ENCODE measurements at regions not wholly inside any gene's neighbourhood (a gene's known extent, or its start where the extent isn't known, plus 50 kb on each side); places are given as distances from the start of the nearest gene placed in this dataset.
"Not testable (repeated sequence)": the region's sequence is repeated elsewhere in the genome, so short reads cannot be mapped to it uniquely, and the experiment has no call there.

- no peak for DNase-seq
Measured at GRCh38 chr1:101588677-101589076, 351.9 kb downstream of the S1PR1 start.

GRCh38 chr1:101592845-101593244 lies 356.0 kb downstream of the S1PR1 start:
- no peak for DNase-seq

GRCh38 chr1:101595881-101596374 lies 359.1 kb downstream of the S1PR1 start:
- no peak for DNase-seq

GRCh38 chr1:101600615-101601014 lies 363.8 kb downstream of the S1PR1 start:
- DNase-seq, result not testable (repeated sequence)

GRCh38 chr1:101603726-101604125 lies 366.9 kb downstream of the S1PR1 start:
- DNase-seq, result no peak

- no peak for DNase-seq
Measured at GRCh38 chr1:101605878-101606277, 369.1 kb downstream of the S1PR1 start.

GRCh38 chr1:101613546-101613945 lies 376.7 kb downstream of the S1PR1 start:
- no peak for DNase-seq

GRCh38 chr1:101618900-101619299 lies 377.8 kb downstream of the OLFM3 start:
- no peak for DNase-seq

GRCh38 chr1:101632548-101633272 lies 364.0 kb downstream of the OLFM3 start:
- DNase-seq, result no peak

- DNase-seq, result no peak
Measured at GRCh38 chr1:101645810-101646209, 350.9 kb downstream of the OLFM3 start.

GRCh38 chr1:101652484-101652883 lies 344.2 kb downstream of the OLFM3 start:
- DNase-seq, result no peak

- no peak for DNase-seq
Measured at GRCh38 chr1:101653482-101653946, 343.2 kb downstream of the OLFM3 start.

GRCh38 chr1:101664726-101665125 lies 332.0 kb downstream of the OLFM3 start:
- no peak for DNase-seq

GRCh38 chr1:101667761-101668160 lies 329.0 kb downstream of the OLFM3 start:
- no peak for DNase-seq

GRCh38 chr1:101683136-101683535 lies 313.6 kb downstream of the OLFM3 start:
- DNase-seq, result no peak

GRCh38 chr1:101683561-101683960 lies 313.2 kb downstream of the OLFM3 start:
- no peak for DNase-seq

- no peak for DNase-seq
Measured at GRCh38 chr1:101697072-101697471, 299.7 kb downstream of the OLFM3 start.

- no peak for DNase-seq
Measured at GRCh38 chr1:101698681-101699080, 298.0 kb downstream of the OLFM3 start.

GRCh38 chr1:101704895-101705294 lies 291.8 kb downstream of the OLFM3 start:
- no peak for DNase-seq

GRCh38 chr1:101706366-101706765 lies 290.4 kb downstream of the OLFM3 start:
- DNase-seq, result no peak

GRCh38 chr1:101709721-101710120 lies 287.0 kb downstream of the OLFM3 start:
- DNase-seq, result no peak

GRCh38 chr1:101713760-101714159 lies 283.0 kb downstream of the OLFM3 start:
- DNase-seq, result no peak

GRCh38 chr1:101723415-101723814 lies 273.3 kb downstream of the OLFM3 start:
- DNase-seq, result no peak

GRCh38 chr1:101728029-101728428 lies 268.7 kb downstream of the OLFM3 start:
- no peak for DNase-seq

- no peak for DNase-seq
Measured at GRCh38 chr1:101730559-101730958, 266.2 kb downstream of the OLFM3 start.
